Left renal pelvis (tissue), 4 donors: ENCODE measurements at regions not wholly inside any gene's neighbourhood (a gene's known extent, or its start where the extent isn't known, plus 50 kb on each side); places are given as distances from the start of the nearest gene placed in this dataset.
"Not testable (repeated sequence)": the region's sequence is repeated elsewhere in the genome, so short reads cannot be mapped to it uniquely, and the experiment has no call there.

Experiments used
- DNase-seq, 4 donors: peaks; one replicate each; pipeline ENCODE4 v3.0.0-alpha.2; 2013; ENCODE audit warnings: low read depth in 4 of 4, low spot score in 3 of 4

- DNase-seq = no peak
Observed at GRCh38 chr10:25076506-25077177, 60.2 kb downstream of the THNSL1 start.

- no peak for DNase-seq
Observed at GRCh38 chr10:25078658-25079431, 62.4 kb downstream of the THNSL1 start.

- DNase-seq = peak; percentile 71 to 80 (median 78)
Observed at GRCh38 chr10:25080880-25081581, 64.6 kb downstream of the THNSL1 start.

GRCh38 chr10:25082276-25083204 is 66.1 kb downstream of the THNSL1 start:
- DNase-seq = no peak

GRCh38 chr10:25083546-25084111 is 67.2 kb downstream of the THNSL1 start:
- DNase-seq = no peak

- DNase-seq = no peak
Observed at GRCh38 chr10:25084447-25084846, 68.0 kb downstream of the THNSL1 start.

- no peak for DNase-seq
Observed at GRCh38 chr10:25094590-25094989, 78.2 kb downstream of the THNSL1 start.

- no peak for DNase-seq
Observed at GRCh38 chr10:25097669-25098411, 77.0 kb upstream of the GPR158 start.

GRCh38 chr10:25100141-25100540 is 74.7 kb upstream of the GPR158 start:
- no peak for DNase-seq

- no peak for DNase-seq
Observed at GRCh38 chr10:25101461-25102146, 73.2 kb upstream of the GPR158 start.

GRCh38 chr10:25102147-25102822 is 72.5 kb upstream of the GPR158 start:
- no peak for DNase-seq

- no peak for DNase-seq
Observed at GRCh38 chr10:25103703-25104102, 71.1 kb upstream of the GPR158 start.

GRCh38 chr10:25104441-25104840 is 70.4 kb upstream of the GPR158 start:
- no peak for DNase-seq

- no peak for DNase-seq
Observed at GRCh38 chr10:25105262-25105661, 69.5 kb upstream of the GPR158 start.

- DNase-seq = no peak
Observed at GRCh38 chr10:25105743-25106260, 69.0 kb upstream of the GPR158 start.

- DNase-seq = no peak
Observed at GRCh38 chr10:25107756-25108155, 67.0 kb upstream of the GPR158 start.

- not testable (repeated sequence) for DNase-seq
Observed at GRCh38 chr10:25109896-25110295, 64.9 kb upstream of the GPR158 start.

GRCh38 chr10:25112016-25112415 is 62.8 kb upstream of the GPR158 start:
- DNase-seq = no peak
